ENCODE measurements at regions not wholly inside any gene's neighbourhood (a gene's known extent, or its start where the extent isn't known, plus 50 kb on each side); places are given as distances from the start of the nearest gene placed in this dataset.
"Not testable (repeated sequence)": the region's sequence is repeated elsewhere in the genome, so short reads cannot be mapped to it uniquely, and the experiment has no call there.

DNA sequence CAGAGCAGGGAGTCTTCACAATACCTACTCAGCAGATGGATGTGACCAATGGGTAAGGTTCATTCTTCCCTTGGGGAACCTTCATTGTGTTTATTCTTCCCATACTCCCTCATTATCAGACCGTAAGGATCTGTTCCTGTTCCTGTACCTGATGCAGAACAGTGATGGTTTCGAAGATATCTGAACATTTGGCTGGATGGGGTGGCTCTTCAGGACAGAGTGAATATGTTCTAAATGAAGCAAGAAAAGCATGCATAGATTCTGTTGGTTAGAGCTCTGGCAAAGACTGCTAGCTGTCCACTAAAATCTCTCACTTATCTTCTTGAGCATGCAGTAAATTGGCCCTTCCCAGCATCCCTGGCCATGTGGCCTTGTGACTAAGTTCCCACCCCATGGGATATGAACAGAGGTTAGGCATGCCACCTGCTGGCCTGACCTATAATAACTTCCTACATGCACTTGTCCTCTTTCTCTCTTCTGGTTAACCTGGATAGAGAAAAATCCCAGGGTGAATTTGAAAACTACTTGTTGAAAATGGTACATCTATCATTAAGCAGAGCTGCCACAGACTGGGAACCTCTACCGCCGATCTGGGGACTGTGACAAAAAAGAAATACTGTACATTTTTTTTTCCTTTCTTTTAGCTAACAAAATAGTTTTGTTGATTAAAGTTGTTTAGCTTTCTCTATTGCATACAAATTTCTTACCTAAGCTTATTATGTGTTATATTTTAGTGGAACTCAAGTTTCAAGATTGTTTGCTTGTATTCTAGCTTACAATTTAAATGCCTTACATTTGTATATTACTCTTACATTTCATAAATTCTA lies 60.0 kb upstream of the BANK1 start:
- DNase-seq, result peak; percentile 54

DNA sequence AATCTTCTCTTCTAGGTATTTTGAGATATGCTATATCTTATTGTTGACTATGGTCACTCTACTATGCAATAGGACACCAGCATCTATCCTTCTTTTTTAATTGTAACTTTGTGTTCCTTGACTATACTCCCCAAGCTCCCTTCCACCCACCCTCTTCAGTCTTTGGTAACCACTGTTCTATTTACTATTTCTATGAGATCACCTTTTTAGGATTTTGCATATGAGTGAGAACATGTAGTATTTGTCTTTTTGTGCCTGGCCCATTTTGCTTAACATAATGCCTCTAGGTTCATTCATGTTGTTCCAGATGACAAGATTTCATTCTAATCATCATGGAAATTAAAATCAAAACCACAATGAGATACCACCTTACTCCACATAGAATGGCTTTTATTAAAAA lies 63.3 kb upstream of the BANK1 start:
- no peak for DNase-seq

DNA sequence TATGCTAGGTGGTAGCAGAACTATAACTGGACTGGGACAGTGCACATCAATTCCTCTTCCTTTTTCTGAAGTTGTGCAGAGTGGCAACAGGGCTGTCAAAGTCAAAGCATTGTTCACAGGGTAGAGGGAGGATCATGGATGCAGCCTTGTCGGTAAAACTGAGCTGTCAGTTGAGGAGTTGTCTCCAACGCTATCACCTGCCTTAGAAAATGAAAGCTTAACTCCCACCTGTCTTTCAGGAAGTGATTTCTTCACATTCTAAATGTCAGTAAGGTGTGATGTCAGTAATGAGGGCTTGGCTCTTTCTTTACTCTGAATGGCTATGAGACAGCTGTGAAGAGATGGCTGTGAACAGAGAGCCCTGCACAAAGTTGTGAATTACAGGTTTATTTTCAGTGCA lies 66.4 kb upstream of the BANK1 start:
- DNase-seq, result no peak

DNA sequence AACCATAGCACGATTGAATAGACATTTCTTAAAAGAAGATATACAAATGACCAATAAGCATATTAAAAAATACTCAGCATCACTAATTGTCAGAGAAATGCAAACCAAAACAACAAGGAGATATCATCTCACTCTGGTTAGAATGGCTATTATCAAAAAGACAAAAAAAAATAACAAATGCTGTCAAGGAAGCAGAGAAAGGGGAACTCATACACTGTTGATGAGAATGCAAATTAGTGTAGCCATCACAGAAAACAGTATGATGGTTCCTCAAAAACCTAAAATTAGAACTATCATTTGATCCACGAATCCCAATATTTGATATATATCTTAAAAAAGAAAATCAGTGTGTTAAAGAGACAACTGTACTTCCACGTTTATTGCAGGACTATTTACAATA lies 71.7 kb upstream of the BANK1 start:
- DNase-seq, result no peak

DNA sequence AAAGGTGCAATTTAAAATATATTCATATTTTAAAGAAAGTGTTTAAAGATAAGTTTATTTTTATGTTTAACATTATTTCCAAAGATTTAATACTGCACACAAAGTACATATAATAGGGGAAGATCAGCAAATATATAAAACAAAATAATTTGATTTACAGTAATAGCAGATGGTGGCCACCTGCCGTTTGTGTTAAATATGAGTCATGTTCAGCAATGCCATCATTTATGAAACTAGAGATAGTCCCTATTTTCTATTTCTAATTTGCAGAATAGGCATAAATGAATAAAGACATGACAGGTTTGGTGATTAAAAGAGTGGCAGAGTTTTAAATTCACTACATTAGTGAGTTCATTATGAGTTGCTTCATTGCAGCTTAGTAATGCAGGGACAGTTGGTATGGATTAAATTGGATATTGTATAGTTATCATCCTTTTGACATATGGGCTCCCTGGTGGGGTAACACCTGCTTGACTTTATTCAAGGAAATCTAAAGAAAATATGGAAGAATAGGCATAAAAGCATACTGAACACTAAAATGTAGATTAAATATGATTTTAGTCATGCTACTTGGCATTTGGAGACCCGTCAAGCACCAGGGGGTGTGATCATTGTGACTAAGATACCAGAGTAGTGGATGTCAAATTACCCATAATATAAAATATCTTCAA lies 78.8 kb upstream of the BANK1 start:
- DNase-seq, result no peak

DNA sequence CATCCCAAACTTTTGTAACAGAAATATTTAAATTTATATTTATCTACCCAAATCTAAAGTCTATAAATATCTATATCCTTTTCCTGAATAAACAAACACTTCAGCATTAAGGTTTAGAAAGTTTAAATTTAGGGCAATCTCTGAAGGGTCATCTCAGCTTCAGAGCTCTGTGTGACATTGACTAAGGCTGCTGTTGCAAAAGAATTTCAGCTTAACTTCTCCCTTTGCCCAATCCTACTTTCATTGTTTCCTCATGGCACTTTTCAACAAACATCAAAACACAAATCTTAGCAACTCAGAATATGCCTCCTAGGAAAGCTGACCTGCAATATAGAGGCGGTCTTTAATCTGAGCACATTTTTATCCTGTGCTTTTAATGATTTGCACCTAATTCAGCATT lies 79.7 kb upstream of the BANK1 start:
- no peak for DNase-seq

DNA sequence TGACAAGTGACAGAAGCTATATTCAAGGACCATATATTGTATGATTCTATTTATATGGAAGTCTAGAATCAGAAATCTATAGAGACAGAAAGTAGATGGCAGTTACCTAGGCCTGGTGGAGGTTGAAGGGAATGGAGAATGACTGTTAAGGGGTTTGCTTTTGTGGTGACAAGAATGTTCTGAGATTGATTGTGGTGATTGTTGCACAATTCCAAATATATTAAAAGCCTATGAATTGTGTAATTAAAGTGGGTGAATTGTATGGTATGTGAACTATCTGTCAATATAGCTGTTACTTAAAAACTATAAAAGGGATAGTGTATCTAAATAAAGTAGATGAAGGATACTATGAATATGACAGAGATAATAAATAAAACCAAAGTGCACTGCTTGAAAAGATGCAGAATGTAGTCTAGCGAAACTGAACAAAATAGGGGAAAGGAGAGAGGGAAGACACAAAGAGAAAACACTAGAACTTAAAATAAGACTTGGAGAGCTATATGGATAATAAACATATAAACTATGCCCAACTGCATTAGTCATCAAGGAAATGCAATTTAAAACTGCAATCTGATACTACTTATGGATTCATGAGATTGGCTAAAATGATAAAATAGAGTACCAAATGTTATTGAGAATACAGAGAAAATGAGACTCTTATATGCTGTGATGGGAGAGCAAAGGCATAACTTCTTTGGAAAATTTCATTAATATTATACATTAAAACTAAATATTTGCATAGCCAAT lies 82.1 kb upstream of the BANK1 start:
- DNase-seq, result no peak

DNA sequence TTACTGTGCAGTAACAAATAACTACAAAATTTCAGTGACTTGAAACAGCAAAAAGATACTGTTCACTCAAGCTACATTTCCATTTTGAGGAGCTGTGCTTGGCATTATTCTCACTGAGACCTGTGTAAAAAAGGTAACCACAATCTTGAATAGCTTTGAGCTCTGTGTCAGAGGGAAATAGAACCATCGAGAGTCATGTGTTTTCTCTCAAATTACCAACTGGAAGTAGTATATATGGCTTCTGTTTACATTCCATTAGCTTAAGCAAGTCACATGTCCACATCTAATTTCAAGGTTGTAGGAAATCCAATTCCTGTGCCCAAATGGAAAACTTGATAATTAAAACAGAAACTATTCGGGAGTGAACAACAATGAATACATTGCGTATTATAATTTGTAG lies 82.9 kb upstream of the BANK1 start:
- DNase-seq, result no peak

DNA sequence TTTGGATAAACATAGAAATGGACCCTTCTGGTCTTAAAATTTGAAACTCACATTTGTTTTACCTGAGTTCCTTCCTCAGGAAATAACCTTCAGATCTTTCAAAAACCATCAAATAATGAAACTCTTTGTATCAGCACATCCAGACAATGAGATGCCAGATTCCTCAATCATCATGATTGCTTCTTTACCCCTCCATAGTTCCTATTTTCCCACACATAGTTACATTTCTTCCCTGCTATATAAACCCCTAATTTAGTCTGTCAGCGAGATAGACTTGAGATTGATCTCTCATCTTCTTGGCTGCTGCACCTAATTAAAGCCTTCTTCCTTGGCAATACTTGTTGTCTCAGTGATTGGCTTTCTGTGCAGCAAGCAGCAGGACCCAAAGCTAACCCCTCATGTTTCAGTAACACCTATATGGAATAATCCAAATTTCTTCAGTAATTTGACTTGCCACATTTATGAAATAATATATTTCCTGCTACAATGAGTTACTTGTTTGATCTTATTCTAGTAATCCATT lies 83.9 kb upstream of the BANK1 start:
- DNase-seq, result no peak

DNA sequence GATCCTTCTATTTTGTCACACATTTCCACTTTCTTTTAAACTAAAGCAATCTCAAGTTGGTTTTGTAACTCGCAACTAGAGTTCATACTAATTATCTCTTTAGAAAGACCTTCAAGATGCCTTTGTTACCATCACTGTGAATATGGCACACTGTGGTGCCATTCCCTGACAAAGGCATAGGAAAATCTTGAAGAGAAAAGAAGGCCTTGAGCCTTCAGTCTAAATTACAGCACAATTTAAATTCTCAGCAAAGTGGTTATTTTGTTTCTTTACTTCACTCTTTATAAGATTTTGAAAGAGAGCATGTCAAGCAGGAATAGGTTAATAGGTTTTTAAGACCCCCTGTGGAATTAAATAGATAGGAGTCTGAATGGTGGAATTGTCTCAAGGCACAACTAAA lies 89.0 kb upstream of the BANK1 start:
- DNase-seq, result no peak

DNA sequence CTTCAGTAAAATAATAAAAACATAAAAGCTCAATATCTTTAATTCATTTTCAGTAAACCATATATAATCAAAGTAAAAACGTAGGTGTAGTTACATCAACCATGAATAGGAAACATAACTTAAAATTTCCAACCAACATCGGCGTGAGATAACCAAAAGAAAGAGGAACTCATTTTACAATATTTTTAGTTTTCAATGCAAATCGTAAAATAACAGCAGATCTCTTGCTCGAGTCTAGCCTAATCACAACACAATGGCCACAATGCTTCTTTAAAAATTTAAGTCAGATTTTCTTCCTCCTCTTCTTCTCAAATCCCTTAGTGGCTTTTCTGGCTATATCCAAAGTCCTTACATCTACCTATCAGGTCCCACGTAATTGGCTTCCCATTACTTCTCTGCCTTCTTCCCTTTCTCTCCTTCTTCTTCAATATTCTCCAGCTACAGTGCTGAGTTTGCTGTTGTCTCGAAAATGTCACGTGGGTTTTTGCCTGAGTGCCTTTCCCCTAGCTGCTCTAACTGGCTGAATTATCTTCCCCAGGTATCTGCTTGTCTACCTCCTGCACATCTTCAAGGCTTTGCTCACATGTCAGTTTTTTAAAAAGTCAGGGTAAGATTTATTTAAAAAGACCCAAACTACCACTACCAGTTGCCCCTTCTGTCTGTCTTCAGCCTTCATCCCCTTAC lies 90.9 kb upstream of the BANK1 start:
- no peak for DNase-seq

DNA sequence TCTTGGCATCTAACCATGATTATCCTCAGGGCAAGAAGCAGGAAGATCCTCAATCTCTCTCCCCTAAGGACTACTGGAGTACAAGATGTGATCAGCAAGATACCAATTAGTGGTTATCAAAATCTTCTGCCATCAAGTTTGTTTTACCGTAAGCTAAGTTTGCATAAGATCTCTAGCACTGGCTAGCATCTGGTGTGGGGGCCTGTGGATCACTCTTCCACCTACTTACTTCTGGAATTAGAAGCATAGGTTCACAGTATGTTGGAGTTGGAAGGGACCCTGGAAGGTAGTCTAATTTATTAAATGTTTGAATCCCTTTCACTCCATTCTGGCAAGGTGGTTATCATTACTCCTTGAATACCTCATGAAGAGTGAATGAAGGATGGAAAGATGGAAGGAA lies 93.3 kb upstream of the BANK1 start:
- DNase-seq, result no peak

DNA sequence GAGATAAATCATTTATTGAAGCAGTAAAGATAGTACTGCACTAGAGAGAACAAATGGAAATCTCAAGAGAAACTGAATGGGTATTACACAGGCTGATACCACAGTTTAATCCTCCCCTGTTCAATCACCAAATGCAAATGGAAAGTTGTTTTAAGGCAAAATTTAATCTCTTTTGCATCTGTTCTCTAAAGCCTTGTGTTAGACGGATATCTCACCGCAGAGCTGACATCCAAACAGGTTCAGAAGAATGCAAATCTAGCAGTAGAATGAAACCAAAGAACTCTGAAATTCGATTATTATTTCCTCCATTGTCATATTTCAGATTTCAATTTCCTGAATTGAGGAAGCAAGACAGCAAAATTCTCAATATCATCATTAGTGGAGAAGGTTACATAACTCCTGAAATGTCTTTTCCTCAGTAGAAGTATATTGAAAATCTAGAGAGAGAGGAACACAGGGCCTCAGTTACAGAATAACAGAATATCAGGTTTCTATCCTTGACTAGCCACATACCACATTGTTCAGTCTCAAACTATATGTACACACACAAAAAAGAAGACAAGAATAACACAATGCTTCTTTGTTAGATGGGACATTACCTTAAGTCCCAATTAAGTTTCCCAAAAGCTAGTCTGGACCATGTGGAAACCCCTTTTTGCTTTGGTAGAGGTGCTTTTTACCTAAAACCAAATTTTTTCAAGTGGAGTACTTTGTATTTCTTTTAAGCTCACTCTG lies 94.1 kb upstream of the BANK1 start:
- no peak for DNase-seq

DNA sequence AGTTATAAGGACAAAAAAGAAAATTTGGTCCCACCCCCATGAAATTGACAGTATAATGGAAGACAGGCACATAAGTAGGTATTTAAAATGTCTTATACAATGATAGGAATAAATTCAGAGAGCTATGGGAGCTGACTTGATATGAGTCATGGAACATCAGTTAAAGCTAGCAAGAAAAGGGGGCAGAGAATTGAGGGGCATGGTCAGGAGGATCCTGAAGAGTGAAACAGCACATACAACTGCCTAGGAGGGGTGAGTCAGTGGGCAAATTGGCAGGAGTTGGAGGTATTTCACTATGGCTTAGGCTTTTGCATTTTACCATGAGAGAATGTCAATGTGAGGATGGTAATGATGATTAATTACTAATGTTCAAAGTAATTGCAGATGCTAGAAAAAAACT lies 95.4 kb upstream of the BANK1 start:
- DNase-seq, result no peak

DNA sequence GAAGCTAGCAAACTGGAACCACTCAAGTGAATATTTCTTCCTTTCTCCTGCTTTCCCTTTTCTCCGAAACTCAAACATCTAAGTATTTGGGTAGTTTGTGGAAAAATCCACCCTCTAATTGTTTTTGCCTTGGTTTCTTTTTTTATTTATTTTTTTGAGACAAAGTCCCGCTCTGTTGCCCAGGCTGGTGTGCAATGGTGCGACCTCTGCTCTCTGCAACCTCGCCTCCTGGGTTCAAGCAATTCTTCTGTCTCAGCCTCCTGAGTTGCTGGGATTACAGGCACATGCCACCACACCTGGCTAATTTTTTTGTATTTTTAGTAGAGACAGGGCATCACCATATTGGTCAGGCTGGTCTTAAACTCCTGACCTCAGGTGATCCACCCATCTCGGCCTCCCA lies 96.1 kb upstream of the BANK1 start:
- not testable (repeated sequence) for DNase-seq

DNA sequence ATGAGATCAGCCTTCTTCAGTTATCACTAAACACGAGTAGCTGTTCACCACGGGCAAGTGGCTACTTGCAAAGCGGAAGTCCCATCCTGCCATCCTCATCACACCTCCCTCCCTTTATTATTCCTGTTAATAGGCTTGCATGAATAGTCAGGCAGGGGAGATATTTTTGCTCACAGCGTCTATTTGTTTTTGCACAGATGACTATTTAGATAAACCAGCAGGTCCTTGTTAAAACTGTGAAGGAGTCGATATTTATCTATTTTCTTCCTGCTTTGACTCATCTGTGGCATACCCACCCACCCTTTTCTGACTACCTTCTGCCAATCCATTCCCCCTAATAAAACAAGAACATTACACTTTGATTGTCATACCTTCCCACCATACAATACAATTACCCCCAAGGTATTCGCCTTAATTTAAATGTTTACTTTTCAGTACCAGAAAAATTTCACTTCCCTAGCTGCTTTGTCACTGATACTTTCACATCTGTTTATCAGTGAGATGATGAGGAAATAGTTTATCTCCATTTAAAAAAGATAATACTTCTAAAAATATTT lies 96.6 kb upstream of the BANK1 start:
- no peak for DNase-seq

DNA sequence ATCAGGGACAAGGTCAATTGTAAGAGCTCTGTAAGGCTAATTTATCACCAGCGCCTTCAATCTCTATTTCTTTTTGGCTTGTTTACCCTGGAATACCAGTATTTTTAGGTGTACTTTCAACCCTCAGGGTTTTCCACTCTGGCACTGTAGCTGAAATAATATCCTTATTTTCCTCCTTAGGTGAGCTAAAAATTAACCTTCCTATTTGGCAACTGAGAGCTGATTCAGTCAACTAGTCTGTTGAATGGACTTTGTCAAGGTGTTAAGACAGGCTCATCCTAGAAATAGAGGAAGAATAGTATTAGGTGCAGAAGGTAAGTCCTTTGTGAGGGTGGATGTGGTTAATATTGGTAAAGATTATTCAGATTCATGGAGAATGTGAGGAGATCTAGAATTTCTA lies 101.3 kb upstream of the BANK1 start:
- DNase-seq, result no peak

DNA sequence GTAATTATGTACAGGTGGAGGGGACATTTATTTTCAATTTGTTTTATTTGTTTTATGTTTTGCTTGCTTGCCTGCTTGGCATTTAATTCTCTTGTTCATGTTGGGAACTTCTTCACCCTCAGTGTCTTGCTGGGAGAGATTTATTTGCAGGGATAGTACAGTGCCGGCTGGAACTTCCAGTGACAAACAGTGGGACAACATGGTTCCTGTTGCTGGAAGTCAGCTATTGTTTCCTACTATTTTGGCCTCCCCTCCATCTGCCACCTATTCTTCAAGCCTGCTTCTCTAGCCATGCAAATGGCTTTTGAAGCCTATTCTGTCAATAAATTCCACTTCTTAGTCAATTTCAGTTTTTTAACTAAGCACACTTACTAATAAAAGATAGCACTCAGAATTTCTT lies 105.4 kb upstream of the BANK1 start:
- no peak for DNase-seq

DNA sequence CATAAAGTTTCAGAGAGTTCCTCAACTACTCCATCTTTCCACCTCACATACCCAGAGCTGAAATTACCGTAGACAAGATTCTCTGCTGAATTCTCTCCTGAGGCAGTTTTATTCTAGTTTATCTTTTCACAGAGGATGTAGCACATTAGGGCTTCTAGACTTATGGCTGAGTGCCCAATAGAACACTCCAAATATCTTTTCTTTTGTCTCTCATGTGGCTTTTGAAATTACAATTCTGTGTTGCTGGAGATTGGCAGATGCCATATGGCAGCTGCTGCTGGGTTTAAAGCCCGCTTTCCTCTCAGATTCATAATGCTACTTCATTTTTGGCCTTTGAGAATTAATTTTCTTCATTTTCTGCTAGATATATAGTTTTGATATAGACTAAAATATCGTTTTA lies 107.6 kb upstream of the BANK1 start:
- DNase-seq, result no peak

DNA sequence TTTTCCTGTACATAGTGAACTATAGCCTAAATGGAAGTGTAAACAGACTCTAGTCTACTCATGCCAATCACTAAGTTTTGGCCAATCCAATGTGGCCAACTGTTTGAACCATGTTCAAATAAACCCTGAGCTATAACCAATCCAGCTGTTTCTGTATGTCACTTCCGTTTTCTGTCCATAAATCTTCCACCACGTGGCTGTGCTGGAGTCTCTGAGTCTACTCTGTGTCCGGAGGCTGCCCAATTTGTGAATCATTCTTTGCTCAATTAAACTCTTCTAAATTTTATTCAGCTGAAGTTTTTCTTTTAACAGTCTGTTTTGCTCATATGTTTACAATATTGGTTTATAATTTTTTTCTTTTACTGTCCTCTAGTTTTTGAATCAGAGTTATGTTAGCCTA lies 112.3 kb upstream of the BANK1 start:
- no peak for DNase-seq

DNA sequence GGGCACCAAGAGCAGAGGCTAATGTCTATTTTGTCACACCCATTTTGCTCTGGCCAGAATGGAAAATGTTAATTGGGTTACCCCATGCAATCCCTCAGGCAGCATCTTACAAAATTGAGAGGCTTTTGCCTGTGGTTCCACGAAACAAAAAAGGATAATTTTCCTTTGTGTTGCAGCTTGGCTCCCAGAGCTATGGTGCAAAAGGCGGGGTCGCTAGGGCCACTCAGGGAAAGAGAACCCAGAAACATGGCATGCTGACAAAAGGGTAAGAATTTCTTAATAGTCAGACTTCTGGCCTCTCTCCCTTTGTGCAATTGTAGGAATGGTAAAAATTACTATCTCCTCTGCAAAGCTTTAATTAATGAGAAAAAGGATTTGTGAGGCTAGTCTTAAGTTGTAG lies 119.6 kb upstream of the BANK1 start:
- DNase-seq, result no peak

DNA sequence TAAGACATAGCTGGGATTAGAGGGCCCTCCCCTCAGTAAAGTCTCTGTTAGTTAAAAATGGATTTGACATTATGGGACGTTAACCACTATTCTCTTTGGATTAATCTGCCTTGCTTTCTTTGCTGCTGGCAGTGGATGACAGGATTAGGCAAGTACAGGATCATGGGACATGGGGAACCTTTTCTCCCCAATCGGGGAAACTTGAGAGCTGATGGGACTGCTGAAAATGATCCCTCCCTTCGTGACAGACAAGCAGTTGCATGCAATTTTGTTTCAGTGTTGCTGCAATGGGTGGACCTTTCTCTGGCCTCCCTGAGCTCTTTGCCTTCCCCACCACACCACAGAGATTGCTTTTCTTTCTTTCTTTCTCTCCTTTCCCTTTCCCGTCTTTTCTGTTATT lies 120.2 kb upstream of the BANK1 start:
- DNase-seq, result no peak
